RWPE2 (cell line): ENCODE measurements at regions not wholly inside any gene's neighbourhood (a gene's known extent, or its start where the extent isn't known, plus 50 kb on each side); places are given as distances from the start of the nearest gene placed in this dataset.
"Not testable (repeated sequence)": the region's sequence is repeated elsewhere in the genome, so short reads cannot be mapped to it uniquely, and the experiment has no call there.

Experiments
- ATAC-seq: fragments of 200-7000 bp; cut with Tn5 transposase; 3 replicates; pipeline ENCODE4 v1.9.1; 2021; ENCODE audit warnings: low read depth
- DNase-seq: peaks from one replicate; pipeline ENCODE4 v3.0.0-alpha.2; 2020; ENCODE audit warnings: low spot score
- H3K27ac ChIP-seq: fragments of 450-650 bp; 2 replicates; pipeline ENCODE4 v1.5.1; 2017; ENCODE audit warnings: mild to moderate bottlenecking; ENCODE audit not compliant: poor library complexity, severe bottlenecking
- H3K27me3 ChIP-seq: fragments of 250-450 bp; sonication (Bioruptor Pico); 2 replicates; pipeline ENCODE4 v1.5.1; 2021; ENCODE audit warnings: mild to moderate bottlenecking, moderate library complexity; ENCODE audit not compliant: insufficient read depth, poor library complexity, severe bottlenecking
- H3K36me3 ChIP-seq: fragments of 250-450 bp; sonication (Bioruptor Pico); 2 replicates; pipeline ENCODE4 v1.5.1; 2020; ENCODE audit warnings: low read depth, mild to moderate bottlenecking, moderate library complexity
- H3K4me1 ChIP-seq: fragments of 250-450 bp; sonication (Bioruptor Pico); 2 replicates; pipeline ENCODE4 v1.5.1; 2021; ENCODE audit warnings: mild to moderate bottlenecking, moderate library complexity; ENCODE audit not compliant: insufficient read depth, poor library complexity, severe bottlenecking
- H3K4me3 ChIP-seq: fragments of 250-450 bp; sonication (Bioruptor Pico); 2 replicates; pipeline ENCODE4 v1.5.1; 2021; ENCODE audit warnings: mild to moderate bottlenecking, moderate library complexity; ENCODE audit not compliant: severe bottlenecking
- H3K9me3 ChIP-seq: fragments of 250-450 bp; sonication (Bioruptor Pico); 2 replicates; pipeline ENCODE4 v1.5.1; 2021; ENCODE audit warnings: mild to moderate bottlenecking, moderate library complexity; ENCODE audit not compliant: severe bottlenecking
- TF ChIP-seq, protein P1 (sequence below): fragments of 450-650 bp; IDR thresholded peaks from one replicate; pipeline ENCODE4 v1.5.1; 2017; ENCODE audit warnings: mild to moderate bottlenecking, moderate library complexity; ENCODE audit not compliant: poor library complexity, severe bottlenecking

DNA sequence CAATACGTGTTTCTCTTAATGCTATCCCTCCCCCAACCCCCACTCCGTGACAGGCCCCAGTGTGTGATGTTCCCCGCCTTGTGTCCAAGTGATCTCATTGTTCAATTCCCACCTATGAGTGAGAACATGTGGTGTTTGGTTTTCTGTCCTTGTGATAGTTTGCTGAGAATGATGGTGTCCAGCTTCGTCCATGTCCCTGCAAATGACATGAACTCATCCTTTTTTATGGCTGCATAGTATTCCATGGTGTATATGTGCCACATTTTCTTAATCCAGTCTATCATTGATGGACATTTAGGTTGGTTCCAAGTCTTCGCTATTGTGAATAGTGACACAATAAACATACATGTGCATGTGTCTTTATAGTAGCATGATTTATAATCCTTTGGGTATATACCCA is 52.5 kb downstream of the KIAA0408 start:
- not testable (repeated sequence) for H3K4me3 ChIP-seq, ATAC-seq, H3K27me3 ChIP-seq, H3K9me3 ChIP-seq, H3K4me1 ChIP-seq, H3K27ac ChIP-seq, DNase-seq, H3K36me3 ChIP-seq

DNA sequence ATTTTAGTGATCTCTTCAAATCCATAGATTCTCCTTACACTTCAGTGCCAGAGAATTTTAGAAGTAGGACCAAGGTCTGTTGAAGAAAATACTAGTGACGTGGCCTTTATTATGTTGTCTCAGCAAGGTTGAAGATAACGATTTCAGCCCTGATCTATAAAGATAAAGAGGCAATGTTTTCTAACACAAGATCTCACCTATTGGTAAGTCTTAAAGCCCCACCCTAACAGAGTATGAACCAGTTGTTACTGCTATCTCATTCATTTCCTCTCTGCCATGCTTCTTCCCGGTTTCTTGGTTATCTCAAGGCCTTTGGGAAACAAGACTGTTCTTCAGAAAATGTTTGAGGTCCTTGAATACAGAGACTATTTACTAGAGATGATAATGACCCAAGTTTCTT is 53.1 kb downstream of the KIAA0408 start:
- TF ChIP-seq, protein P1, sequence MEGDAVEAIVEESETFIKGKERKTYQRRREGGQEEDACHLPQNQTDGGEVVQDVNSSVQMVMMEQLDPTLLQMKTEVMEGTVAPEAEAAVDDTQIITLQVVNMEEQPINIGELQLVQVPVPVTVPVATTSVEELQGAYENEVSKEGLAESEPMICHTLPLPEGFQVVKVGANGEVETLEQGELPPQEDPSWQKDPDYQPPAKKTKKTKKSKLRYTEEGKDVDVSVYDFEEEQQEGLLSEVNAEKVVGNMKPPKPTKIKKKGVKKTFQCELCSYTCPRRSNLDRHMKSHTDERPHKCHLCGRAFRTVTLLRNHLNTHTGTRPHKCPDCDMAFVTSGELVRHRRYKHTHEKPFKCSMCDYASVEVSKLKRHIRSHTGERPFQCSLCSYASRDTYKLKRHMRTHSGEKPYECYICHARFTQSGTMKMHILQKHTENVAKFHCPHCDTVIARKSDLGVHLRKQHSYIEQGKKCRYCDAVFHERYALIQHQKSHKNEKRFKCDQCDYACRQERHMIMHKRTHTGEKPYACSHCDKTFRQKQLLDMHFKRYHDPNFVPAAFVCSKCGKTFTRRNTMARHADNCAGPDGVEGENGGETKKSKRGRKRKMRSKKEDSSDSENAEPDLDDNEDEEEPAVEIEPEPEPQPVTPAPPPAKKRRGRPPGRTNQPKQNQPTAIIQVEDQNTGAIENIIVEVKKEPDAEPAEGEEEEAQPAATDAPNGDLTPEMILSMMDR = no peak
- no peaks in the 10 kb centered on the region for H3K9me3 ChIP-seq
- H3K4me1 ChIP-seq = no peaks in the 10 kb centered on the region
- H3K36me3 ChIP-seq = no peaks in the 10 kb centered on the region
- no peak overlapping the region for H3K27ac ChIP-seq
- no peak overlapping the region for H3K4me3 ChIP-seq
- no peak for ATAC-seq
- H3K27me3 ChIP-seq = no peaks in the 10 kb centered on the region
- DNase-seq = no peak

DNA sequence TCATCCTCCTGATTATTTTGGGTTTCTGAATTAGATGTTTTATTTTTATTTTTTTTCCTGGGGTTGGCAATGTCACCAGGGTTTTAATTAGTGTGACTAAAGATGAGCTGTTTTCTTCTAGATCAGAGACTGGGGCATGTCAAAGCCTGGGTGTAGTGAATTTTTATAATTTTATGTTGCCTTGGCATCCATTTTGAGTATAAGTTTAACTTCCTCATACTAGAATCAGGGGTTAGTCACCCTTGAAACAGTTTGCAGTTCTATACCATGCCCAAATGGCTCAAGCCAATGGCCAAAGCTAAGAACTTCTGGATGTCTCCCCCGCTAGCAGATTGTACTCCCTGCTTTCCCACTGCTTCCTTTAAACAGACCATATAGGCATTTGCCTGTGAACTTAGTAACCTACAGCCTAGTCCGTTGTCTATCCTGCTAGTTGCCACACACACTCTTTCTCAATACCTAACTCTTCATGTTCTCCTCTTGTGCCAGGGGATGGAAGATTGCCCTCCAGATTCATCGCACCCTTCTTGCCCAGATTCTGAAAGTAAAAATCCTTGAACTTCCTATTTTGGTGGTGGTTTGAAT is 54.5 kb downstream of the KIAA0408 start:
- H3K36me3 ChIP-seq = no peaks in the 10 kb centered on the region
- H3K27ac ChIP-seq = no peak overlapping the region
- H3K9me3 ChIP-seq = no peaks in the 10 kb centered on the region
- H3K27me3 ChIP-seq = no peaks in the 10 kb centered on the region
- no peak for DNase-seq
- TF ChIP-seq, protein P1 = no peak
- no peaks in the 10 kb centered on the region for H3K4me1 ChIP-seq
- ATAC-seq = no peak
- no peak overlapping the region for H3K4me3 ChIP-seq

DNA sequence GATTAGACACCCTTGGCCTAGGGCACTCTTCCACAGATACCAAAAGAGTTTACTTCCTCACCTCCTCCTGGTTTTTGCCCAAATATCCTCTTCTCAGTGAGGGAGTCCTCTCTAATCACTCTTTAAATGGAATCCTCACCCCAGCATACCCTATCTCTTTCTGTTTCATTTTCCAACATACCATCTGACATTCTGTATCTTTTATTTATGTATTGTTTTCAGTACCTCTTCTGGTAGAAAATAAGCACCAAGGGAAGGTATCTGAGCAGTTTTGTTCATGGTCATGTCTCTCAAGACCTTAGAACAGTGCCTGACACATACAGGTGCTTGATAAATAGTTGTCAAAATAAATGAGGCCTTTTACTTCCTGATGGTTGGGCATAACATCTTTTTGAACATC is 55.1 kb downstream of the KIAA0408 start:
- Histone ChIP-seq H3K4me1 (no peaks in the 10 kb centered on the region), H3K4me3 (no peak overlapping the region), H3K36me3 (no peaks in the 10 kb centered on the region), H3K9me3 (no peaks in the 10 kb centered on the region), H3K27ac (no peak overlapping the region), H3K27me3 (no peaks in the 10 kb centered on the region)
- no peak for DNase-seq
- TF ChIP-seq, protein P1 = no peak
- no peak for ATAC-seq

DNA sequence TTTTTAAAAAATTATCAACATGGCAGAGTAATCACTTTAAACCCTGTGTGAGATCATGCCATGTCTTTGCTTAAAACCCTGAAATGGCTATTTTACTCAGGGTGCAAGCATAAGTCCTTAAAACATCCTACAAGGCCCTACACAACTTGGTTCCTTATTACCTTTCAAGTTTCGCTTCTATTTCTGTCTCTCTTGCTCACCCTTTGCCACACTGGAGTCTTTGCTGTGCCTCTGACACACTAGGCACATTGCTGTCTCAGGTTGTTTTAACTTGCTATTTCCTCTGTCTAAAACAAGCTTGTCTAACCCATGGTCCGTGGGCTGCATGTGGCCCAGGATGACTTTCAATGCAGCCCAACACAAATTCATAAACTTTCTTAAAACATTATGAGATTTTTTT is 55.6 kb downstream of the KIAA0408 start:
- no peak for ATAC-seq
- Histone ChIP-seq H3K9me3 (no peaks in the 10 kb centered on the region), H3K4me3 (no peak overlapping the region), H3K4me1 (no peaks in the 10 kb centered on the region), H3K27me3 (no peaks in the 10 kb centered on the region), H3K27ac (no peak overlapping the region), H3K36me3 (no peaks in the 10 kb centered on the region)
- TF ChIP-seq, protein P1 = no peak
- no peak for DNase-seq
